ENCODE measurements at regions not wholly inside any gene's neighbourhood (a gene's known extent, or its start where the extent isn't known, plus 50 kb on each side); places are given as distances from the start of the nearest gene placed in this dataset.
"Not testable (repeated sequence)": the region's sequence is repeated elsewhere in the genome, so short reads cannot be mapped to it uniquely, and the experiment has no call there.

GRCh38 chr2:142521492-142521891 lies 356.0 kb upstream of the KYNU start:
- no peaks in the 10 kb centered on the region for H3K9me3 ChIP-seq
- no peak overlapping the region for H3K27ac ChIP-seq (ENCODE audit: low read length)
- no peak overlapping the region for H3K4me3 ChIP-seq (ENCODE audit: control insufficient read depth in 1 of 2, extremely low read depth in 1 of 2, low read length in 1 of 2)
- H3K36me3 Mint-ChIP-seq: no peaks in the 10 kb centered on the region
- CTCF ChIA-PET: interaction anchor here in 1 of 2 donors (0.6 kb wide), 1 partner anchor 9 kb away, joined by 3 read pairs; no protein-coding TSS in a partner anchor
- ATAC-seq (replicated peaks in 1 of 4) (no peak), DNase-seq (no peak)
- H3K36me3 ChIP-seq (ENCODE audit: control insufficient read depth in 2 of 2, extremely low read depth in 1 of 2, insufficient read depth in 1 of 2, low read length in 1 of 2): no peaks in the 10 kb centered on the region
- no peaks in the 10 kb centered on the region for H3K4me1 Mint-ChIP-seq
- H3K9me3 Mint-ChIP-seq: peaks cover 0 to 3% (median 3%) of the 10 kb centered on the region in 3 donors
- H3K27ac Mint-ChIP-seq: no peak overlapping the region
- no peaks in the 10 kb centered on the region for H3K27me3 ChIP-seq (replicated peaks in 1 of 2; ENCODE audit: control insufficient read depth in 2 of 2, extremely low read depth in 1 of 2, insufficient read depth in 2 of 2, low read length in 1 of 2)
- WGBS (ENCODE audit: insufficient coverage): 72% methylated on average over 2 of the region's 3 CpGs
- POLR2A ChIA-PET: no interaction called here
- H3K27me3 Mint-ChIP-seq: no peaks in the 10 kb centered on the region
- H3K4me1 ChIP-seq (ENCODE audit: control insufficient read depth in 1 of 2, extremely low read depth in 1 of 2, insufficient read depth in 2 of 2, low read length in 2 of 2): no peaks in the 10 kb centered on the region
- no peak overlapping the region for H3K4me3 Mint-ChIP-seq

GRCh38 chr2:142515493-142515892 lies 362.0 kb upstream of the KYNU start:
- Mint-ChIP-seq H3K27ac (no peak overlapping the region), H3K4me1 (no peaks in the 10 kb centered on the region), H3K27me3 (no peaks in the 10 kb centered on the region), H3K36me3 (no peaks in the 10 kb centered on the region), H3K4me3 (no peak overlapping the region), H3K9me3 (peaks cover 0 to 7% (median 4%) of the 10 kb centered on the region in 3 donors)
- Histone ChIP-seq H3K4me3 (ENCODE audit: control insufficient read depth in 1 of 2, extremely low read depth in 1 of 2, low read length in 1 of 2) (no peak overlapping the region), H3K27ac (ENCODE audit: low read length) (no peak overlapping the region), H3K4me1 (ENCODE audit: control insufficient read depth in 1 of 2, extremely low read depth in 1 of 2, insufficient read depth in 2 of 2, low read length in 2 of 2) (no peaks in the 10 kb centered on the region), H3K27me3 (replicated peaks in 1 of 2; ENCODE audit: control insufficient read depth in 2 of 2, extremely low read depth in 1 of 2, insufficient read depth in 2 of 2, low read length in 1 of 2) (no peaks in the 10 kb centered on the region), H3K36me3 (ENCODE audit: control insufficient read depth in 2 of 2, extremely low read depth in 1 of 2, insufficient read depth in 1 of 2, low read length in 1 of 2) (no peaks in the 10 kb centered on the region), H3K9me3 (no peaks in the 10 kb centered on the region)
- no peak for ATAC-seq (replicated peaks in 1 of 4)
- DNase-seq: no peak
- WGBS (ENCODE audit: insufficient coverage): 71% methylated on average over 1 of the region's 2 CpGs
- POLR2A ChIA-PET: no interaction called here
- CTCF ChIA-PET: no interaction called here

- Histone ChIP-seq H3K9me3 (no peaks in the 10 kb centered on the region), H3K4me3 (ENCODE audit: control insufficient read depth in 1 of 2, extremely low read depth in 1 of 2, low read length in 1 of 2) (no peak overlapping the region), H3K27me3 (replicated peaks in 1 of 2; ENCODE audit: control insufficient read depth in 2 of 2, extremely low read depth in 1 of 2, insufficient read depth in 2 of 2, low read length in 1 of 2) (no peaks in the 10 kb centered on the region), H3K36me3 (ENCODE audit: control insufficient read depth in 2 of 2, extremely low read depth in 1 of 2, insufficient read depth in 1 of 2, low read length in 1 of 2) (no peaks in the 10 kb centered on the region), H3K4me1 (ENCODE audit: control insufficient read depth in 1 of 2, extremely low read depth in 1 of 2, insufficient read depth in 2 of 2, low read length in 2 of 2) (no peaks in the 10 kb centered on the region), H3K27ac (ENCODE audit: low read length) (no peak overlapping the region)
- Mint-ChIP-seq H3K27me3 (no peaks in the 10 kb centered on the region), H3K4me1 (no peaks in the 10 kb centered on the region), H3K9me3 (peaks cover 9 to 11% (median 10%) of the 10 kb centered on the region in 3 donors), H3K36me3 (no peaks in the 10 kb centered on the region), H3K27ac (no peak overlapping the region), H3K4me3 (no peak overlapping the region)
- no CpG with 5 or more reads among the region's 3 CpGs for WGBS (ENCODE audit: insufficient coverage)
- ChIA-PET POLR2A (no interaction called here), CTCF (no interaction called here)
- DNase-seq: no peak
- ATAC-seq (replicated peaks in 1 of 4): no peak
These were observed 368.1 kb upstream of the KYNU start for GRCh38 chr2:142509401-142509800.

- POLR2A ChIA-PET: no interaction called here
- no CpG with 5 or more reads among the region's 1 CpG for WGBS (ENCODE audit: insufficient coverage)
- ATAC-seq (replicated peaks in 1 of 4) (no peak), DNase-seq (no peak)
- H3K4me3 ChIP-seq (ENCODE audit: control insufficient read depth in 1 of 2, extremely low read depth in 1 of 2, low read length in 1 of 2): no peak overlapping the region
- CTCF ChIA-PET: no interaction called here
- no peaks in the 10 kb centered on the region for H3K4me1 ChIP-seq (ENCODE audit: control insufficient read depth in 1 of 2, extremely low read depth in 1 of 2, insufficient read depth in 2 of 2, low read length in 2 of 2)
- H3K36me3 ChIP-seq (ENCODE audit: control insufficient read depth in 2 of 2, extremely low read depth in 1 of 2, insufficient read depth in 1 of 2, low read length in 1 of 2): no peaks in the 10 kb centered on the region
- H3K36me3 Mint-ChIP-seq: no peaks in the 10 kb centered on the region
- no peak overlapping the region for H3K27ac ChIP-seq (ENCODE audit: low read length)
- no peaks in the 10 kb centered on the region for H3K27me3 ChIP-seq (replicated peaks in 1 of 2; ENCODE audit: control insufficient read depth in 2 of 2, extremely low read depth in 1 of 2, insufficient read depth in 2 of 2, low read length in 1 of 2)
- no peak overlapping the region for H3K4me3 Mint-ChIP-seq
- H3K9me3 Mint-ChIP-seq: peaks cover 18 to 25% (median 19%) of the 10 kb centered on the region in 3 donors
- H3K27me3 Mint-ChIP-seq: no peaks in the 10 kb centered on the region
- no peaks in the 10 kb centered on the region for H3K4me1 Mint-ChIP-seq
- no peaks in the 10 kb centered on the region for H3K9me3 ChIP-seq
- H3K27ac Mint-ChIP-seq: no peak overlapping the region
These were observed 372.7 kb upstream of the KYNU start for GRCh38 chr2:142504754-142505153.

- Histone ChIP-seq H3K4me1 (ENCODE audit: control insufficient read depth in 1 of 2, extremely low read depth in 1 of 2, insufficient read depth in 2 of 2, low read length in 2 of 2) (no peaks in the 10 kb centered on the region), H3K36me3 (ENCODE audit: control insufficient read depth in 2 of 2, extremely low read depth in 1 of 2, insufficient read depth in 1 of 2, low read length in 1 of 2) (no peaks in the 10 kb centered on the region), H3K4me3 (ENCODE audit: control insufficient read depth in 1 of 2, extremely low read depth in 1 of 2, low read length in 1 of 2) (no peak overlapping the region), H3K9me3 (no peaks in the 10 kb centered on the region), H3K27me3 (replicated peaks in 1 of 2; ENCODE audit: control insufficient read depth in 2 of 2, extremely low read depth in 1 of 2, insufficient read depth in 2 of 2, low read length in 1 of 2) (no peaks in the 10 kb centered on the region), H3K27ac (ENCODE audit: low read length) (no peak overlapping the region)
- no CpG with 5 or more reads among the region's 1 CpG for WGBS (ENCODE audit: insufficient coverage)
- CTCF ChIA-PET: no interaction called here
- Mint-ChIP-seq H3K4me3 (no peak overlapping the region), H3K9me3 (peaks cover 18 to 25% (median 19%) of the 10 kb centered on the region in 3 donors), H3K27me3 (no peaks in the 10 kb centered on the region), H3K36me3 (no peaks in the 10 kb centered on the region), H3K4me1 (no peaks in the 10 kb centered on the region), H3K27ac (no peak overlapping the region)
- POLR2A ChIA-PET: no interaction called here
- no peak for DNase-seq
- ATAC-seq (replicated peaks in 1 of 4): no peak
These were observed 371.6 kb upstream of the LRP1B start for GRCh38 chr2:142502402-142502801.

GRCh38 chr2:142495141-142495540 lies 364.3 kb upstream of the LRP1B start:
- 50% methylated on average over 1 of the region's 2 CpGs for WGBS (ENCODE audit: insufficient coverage)

GRCh38 chr2:142489631-142490030 lies 358.8 kb upstream of the LRP1B start:
- H3K36me3 Mint-ChIP-seq; H3K4me3 ChIP-seq (ENCODE audit: control insufficient read depth in 1 of 2, extremely low read depth in 1 of 2, low read length in 1 of 2); H3K9me3 ChIP-seq; H3K27ac Mint-ChIP-seq; ATAC-seq (replicated peaks in 1 of 4); H3K27me3 Mint-ChIP-seq; CTCF ChIA-PET; H3K4me1 Mint-ChIP-seq; H3K27ac ChIP-seq (ENCODE audit: low read length); H3K27me3 ChIP-seq (replicated peaks in 1 of 2; ENCODE audit: control insufficient read depth in 2 of 2, extremely low read depth in 1 of 2, insufficient read depth in 2 of 2, low read length in 1 of 2); H3K9me3 Mint-ChIP-seq; H3K36me3 ChIP-seq (ENCODE audit: control insufficient read depth in 2 of 2, extremely low read depth in 1 of 2, insufficient read depth in 1 of 2, low read length in 1 of 2); H3K4me3 Mint-ChIP-seq; H3K4me1 ChIP-seq (ENCODE audit: control insufficient read depth in 1 of 2, extremely low read depth in 1 of 2, insufficient read depth in 2 of 2, low read length in 2 of 2); DNase-seq; POLR2A ChIA-PET: not testable (repeated sequence)
- WGBS (ENCODE audit: insufficient coverage): 36% methylated on average over 1 of the region's 3 CpGs

More at GRCh38 chr2:142495141-142495540, 364.3 kb upstream of the LRP1B start:
- no peak overlapping the region for H3K27ac ChIP-seq (ENCODE audit: low read length)
- H3K4me1 ChIP-seq (ENCODE audit: control insufficient read depth in 1 of 2, extremely low read depth in 1 of 2, insufficient read depth in 2 of 2, low read length in 2 of 2): no peaks in the 10 kb centered on the region
- DNase-seq: no peak
- Mint-ChIP-seq H3K9me3 (peaks cover under 1 to 8% (median 6%) of the 10 kb centered on the region in 3 donors), H3K4me1 (no peaks in the 10 kb centered on the region), H3K4me3 (no peak overlapping the region), H3K36me3 (no peaks in the 10 kb centered on the region), H3K27ac (no peak overlapping the region), H3K27me3 (no peaks in the 10 kb centered on the region)
- ChIA-PET CTCF (no interaction called here), POLR2A (no interaction called here)
- ATAC-seq (replicated peaks in 1 of 4): no peak
- no peak overlapping the region for H3K4me3 ChIP-seq (ENCODE audit: control insufficient read depth in 1 of 2, extremely low read depth in 1 of 2, low read length in 1 of 2)
- H3K36me3 ChIP-seq (ENCODE audit: control insufficient read depth in 2 of 2, extremely low read depth in 1 of 2, insufficient read depth in 1 of 2, low read length in 1 of 2): no peaks in the 10 kb centered on the region
- no peaks in the 10 kb centered on the region for H3K9me3 ChIP-seq
- H3K27me3 ChIP-seq (replicated peaks in 1 of 2; ENCODE audit: control insufficient read depth in 2 of 2, extremely low read depth in 1 of 2, insufficient read depth in 2 of 2, low read length in 1 of 2): no peaks in the 10 kb centered on the region

Measured in T-cell (primary cell).